ENCODE measurements at regions not wholly inside any gene's neighbourhood (a gene's known extent, or its start where the extent isn't known, plus 50 kb on each side); places are given as distances from the start of the nearest gene placed in this dataset.

DNA sequence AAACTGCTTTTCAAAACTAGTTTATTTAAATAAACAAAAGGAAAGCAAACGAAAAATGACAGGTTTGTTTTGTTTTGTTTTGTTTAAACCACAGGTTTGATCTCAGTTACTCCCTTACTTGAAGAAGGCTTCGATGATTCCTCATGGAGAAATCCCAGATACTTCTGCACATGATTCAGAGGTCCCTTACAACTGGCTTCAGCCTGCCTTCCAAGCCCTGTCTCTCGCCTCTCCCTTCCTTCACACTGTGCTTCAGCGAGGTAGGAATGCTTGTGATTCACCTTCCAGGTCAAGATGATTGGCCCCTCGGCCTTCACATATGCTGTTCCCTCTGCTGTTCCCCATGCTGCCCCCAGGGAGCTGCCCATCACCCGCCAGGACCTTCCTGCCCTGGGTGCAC, 104.1 kb upstream of the ITGA6 start:
- Histone ChIP-seq H3K4me3 (ENCODE audit: low read depth, low read length, poor library complexity, severe bottlenecking) (no peak overlapping the region), H4K20me1 (ENCODE audit: insufficient read depth, low read length) (no peaks in the 10 kb centered on the region), H3K36me3 (ENCODE audit: insufficient read depth, low read length) (no peaks in the 10 kb centered on the region), H3K27ac (ENCODE audit: low read depth, low read length, poor library complexity, severe bottlenecking) (no peak overlapping the region), H2AFZ (ENCODE audit: low read length) (no peak overlapping the region), H3K9me3 (ENCODE audit: low read length) (no peaks in the 10 kb centered on the region), H3K4me1 (ENCODE audit: insufficient read depth, low read length, poor library complexity, severe bottlenecking) (no peaks in the 10 kb centered on the region), H3K4me2 (ENCODE audit: low read length) (no peak overlapping the region), H3K9me2 (ENCODE audit: insufficient read depth, low read length) (no peaks in the 10 kb centered on the region), H3K79me2 (ENCODE audit: insufficient read depth, low read depth, low read length) (no peaks in the 10 kb centered on the region)
- no TSS peak for BruUV-seq (replicated peaks)
- no peak for DNase-seq (ENCODE audit: low spot score)
- TF ChIP-seq, protein P1, sequence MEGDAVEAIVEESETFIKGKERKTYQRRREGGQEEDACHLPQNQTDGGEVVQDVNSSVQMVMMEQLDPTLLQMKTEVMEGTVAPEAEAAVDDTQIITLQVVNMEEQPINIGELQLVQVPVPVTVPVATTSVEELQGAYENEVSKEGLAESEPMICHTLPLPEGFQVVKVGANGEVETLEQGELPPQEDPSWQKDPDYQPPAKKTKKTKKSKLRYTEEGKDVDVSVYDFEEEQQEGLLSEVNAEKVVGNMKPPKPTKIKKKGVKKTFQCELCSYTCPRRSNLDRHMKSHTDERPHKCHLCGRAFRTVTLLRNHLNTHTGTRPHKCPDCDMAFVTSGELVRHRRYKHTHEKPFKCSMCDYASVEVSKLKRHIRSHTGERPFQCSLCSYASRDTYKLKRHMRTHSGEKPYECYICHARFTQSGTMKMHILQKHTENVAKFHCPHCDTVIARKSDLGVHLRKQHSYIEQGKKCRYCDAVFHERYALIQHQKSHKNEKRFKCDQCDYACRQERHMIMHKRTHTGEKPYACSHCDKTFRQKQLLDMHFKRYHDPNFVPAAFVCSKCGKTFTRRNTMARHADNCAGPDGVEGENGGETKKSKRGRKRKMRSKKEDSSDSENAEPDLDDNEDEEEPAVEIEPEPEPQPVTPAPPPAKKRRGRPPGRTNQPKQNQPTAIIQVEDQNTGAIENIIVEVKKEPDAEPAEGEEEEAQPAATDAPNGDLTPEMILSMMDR (conservative IDR thresholded peaks at IDR 0.05; ENCODE audit: low read length), result no peak
- TF ChIP-seq EZH2phosphoT487 (IDR thresholded peaks at IDR 0.05; ENCODE audit: borderline replicate concordance, low read depth, low read length), result no peak
- CTCF ChIA-PET (ENCODE audit: unreplicated experiment), result interaction anchor here (1.0 kb wide), 1 partner anchor 9 kb away, joined by 4 read pairs; no protein-coding TSS in a partner anchor
- POLR2A ChIA-PET, result no interaction called here
- intact Hi-C loops (cut with micrococcal nuclease; ENCODE audit: unreplicated experiment), result no loop called here

DNA sequence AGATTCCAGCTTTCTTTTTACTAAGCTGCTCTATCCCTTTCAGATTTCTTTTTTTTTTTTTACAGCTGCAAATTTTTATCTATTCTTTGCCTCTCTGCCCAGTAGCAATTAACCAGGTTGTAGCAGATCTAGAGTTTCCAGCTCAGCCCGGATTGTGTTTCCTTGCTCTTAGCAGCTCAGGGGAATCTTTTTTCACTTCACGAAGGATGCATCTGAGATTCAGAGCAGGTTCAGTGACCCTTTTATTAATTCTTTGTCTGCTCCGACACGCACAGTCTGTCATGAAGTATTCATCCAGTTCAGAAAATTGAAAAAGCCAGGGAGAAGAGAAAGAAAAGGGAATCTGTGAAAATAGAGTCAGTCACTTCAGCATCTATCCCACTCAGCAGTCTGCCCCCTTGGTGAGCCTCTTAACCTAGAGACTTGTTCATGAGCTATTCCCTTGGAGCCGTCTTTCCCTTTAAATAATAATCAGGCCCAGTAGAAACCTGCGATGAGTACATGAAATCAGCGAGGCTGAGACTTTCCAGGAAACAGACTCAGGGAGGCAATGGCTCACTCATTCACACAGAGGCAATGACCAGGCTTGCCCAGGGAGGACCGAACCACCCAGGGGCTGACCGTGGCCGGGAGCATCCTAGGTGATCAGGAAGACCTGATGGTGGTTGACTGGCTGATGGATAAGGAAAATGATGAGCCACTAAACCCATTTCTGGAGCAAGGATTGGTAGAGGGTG, 103.4 kb upstream of the ITGA6 start:
- no peaks in the 10 kb centered on the region for H3K4me1 ChIP-seq (ENCODE audit: insufficient read depth, low read length, poor library complexity, severe bottlenecking)
- no peaks in the 10 kb centered on the region for H3K9me2 ChIP-seq (ENCODE audit: insufficient read depth, low read length)
- no peaks in the 10 kb centered on the region for H3K36me3 ChIP-seq (ENCODE audit: insufficient read depth, low read length)
- ChIA-PET POLR2A (no interaction called here), CTCF (ENCODE audit: unreplicated experiment) (interaction anchor here (1.0 kb wide), 1 partner anchor 9 kb away, joined by 4 read pairs; no protein-coding TSS in a partner anchor)
- no peaks in the 10 kb centered on the region for H4K20me1 ChIP-seq (ENCODE audit: insufficient read depth, low read length)
- H3K4me2 ChIP-seq (ENCODE audit: low read length), result no peak overlapping the region
- intact Hi-C loops (cut with micrococcal nuclease; ENCODE audit: unreplicated experiment), result no loop called here
- TF ChIP-seq, protein P1 (conservative IDR thresholded peaks at IDR 0.05; ENCODE audit: low read length), result no peak
- no peak for TF ChIP-seq EZH2phosphoT487 (IDR thresholded peaks at IDR 0.05; ENCODE audit: borderline replicate concordance, low read depth, low read length)
- no TSS peak for BruUV-seq (replicated peaks)
- DNase-seq (ENCODE audit: low spot score), result no peak
- H3K27ac ChIP-seq (ENCODE audit: low read depth, low read length, poor library complexity, severe bottlenecking), result no peak overlapping the region
- H3K4me3 ChIP-seq (ENCODE audit: low read depth, low read length, poor library complexity, severe bottlenecking), result no peak overlapping the region
- no peaks in the 10 kb centered on the region for H3K79me2 ChIP-seq (ENCODE audit: insufficient read depth, low read depth, low read length)
- no peaks in the 10 kb centered on the region for H3K9me3 ChIP-seq (ENCODE audit: low read length)
- no peak overlapping the region for H2AFZ ChIP-seq (ENCODE audit: low read length)

DNA sequence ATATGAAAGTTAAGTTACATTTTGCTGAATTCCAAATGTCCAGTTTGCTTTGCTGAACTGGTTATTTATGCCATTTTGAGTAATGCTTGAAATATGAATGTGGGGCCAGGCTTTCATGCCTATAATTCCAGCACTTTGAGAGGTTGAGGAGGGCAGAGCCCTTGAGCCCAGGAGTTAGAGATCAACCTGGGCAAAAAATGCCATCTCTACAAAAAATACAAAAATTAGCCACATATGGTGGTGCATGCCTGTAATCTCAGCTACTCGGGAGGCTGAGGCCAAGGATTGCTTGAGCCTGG, 101.2 kb upstream of the ITGA6 start:
- H3K4me2 ChIP-seq (ENCODE audit: low read length), result no peak overlapping the region
- no peak overlapping the region for H2AFZ ChIP-seq (ENCODE audit: low read length)
- no peak overlapping the region for H3K4me3 ChIP-seq (ENCODE audit: low read depth, low read length, poor library complexity, severe bottlenecking)
- intact Hi-C loops (cut with micrococcal nuclease; ENCODE audit: unreplicated experiment), result no loop called here
- DNase-seq (ENCODE audit: low spot score), result no peak
- H3K4me1 ChIP-seq (ENCODE audit: insufficient read depth, low read length, poor library complexity, severe bottlenecking), result no peaks in the 10 kb centered on the region
- H3K79me2 ChIP-seq (ENCODE audit: insufficient read depth, low read depth, low read length), result no peaks in the 10 kb centered on the region
- no peaks in the 10 kb centered on the region for H3K9me3 ChIP-seq (ENCODE audit: low read length)
- no peak overlapping the region for H3K27ac ChIP-seq (ENCODE audit: low read depth, low read length, poor library complexity, severe bottlenecking)
- no peaks in the 10 kb centered on the region for H3K9me2 ChIP-seq (ENCODE audit: insufficient read depth, low read length)
- no peaks in the 10 kb centered on the region for H4K20me1 ChIP-seq (ENCODE audit: insufficient read depth, low read length)
- no peaks in the 10 kb centered on the region for H3K36me3 ChIP-seq (ENCODE audit: insufficient read depth, low read length)
- BruUV-seq (replicated peaks), result no TSS peak
- POLR2A ChIA-PET, result interaction anchor here (0.6 kb wide), 1 partner anchor 1436 kb away, joined by 3 read pairs; no protein-coding TSS in a partner anchor
- CTCF ChIA-PET (ENCODE audit: unreplicated experiment), result no interaction called here
- TF ChIP-seq EZH2phosphoT487 (IDR thresholded peaks at IDR 0.05; ENCODE audit: borderline replicate concordance, low read depth, low read length), result no peak
- TF ChIP-seq, protein P1 (conservative IDR thresholded peaks at IDR 0.05; ENCODE audit: low read length), result no peak
